H1 (cell line): ENCODE measurements at regions not wholly inside any gene's neighbourhood (a gene's known extent, or its start where the extent isn't known, plus 50 kb on each side); places are given as distances from the start of the nearest gene placed in this dataset.

ENCODE experiments used
- CTCF ChIA-PET: fragments of 300-600 bp; sonication (Branson Sonifier 250); formaldehyde crosslinking; loops from one replicate; lab custom pipeline; 2021; ENCODE audit not compliant: partially characterized antibody; lab: Charles Lee
- POLR2A ChIA-PET: fragments of 300-600 bp; sonication (Branson Sonifier 250); formaldehyde crosslinking; loops from one replicate; lab custom pipeline; 2021; ENCODE audit warnings: inconsistent platforms; ENCODE audit not compliant: partially characterized antibody; lab: Charles Lee
- DNase-seq, 2 experiments: peaks; one replicate each; pipeline versions ENCODE4 v3.0.0 to v3.0.0-alpha.2; 2010 to 2022; ENCODE audit warnings: low spot score in 2 of 2, low read depth in 1 of 2, mixed read lengths in 1 of 2
- FAIRE-seq: peaks from 2 replicates; lab custom pipeline; 2011; peaks lifted over from hg19 to GRCh38; lab: Jason Lieb, UNC
- H2AFZ ChIP-seq: 2 replicates; pipeline ENCODE4 v1.8.1; 2012; ENCODE audit warnings: low read length, inconsistent platforms
- H2AK5ac ChIP-seq: 2 replicates; pipeline ENCODE4 v1.6.1; 2013; ENCODE audit warnings: low read depth, low read length
- H2BK120ac ChIP-seq: replicated peaks from 2 replicates; pipeline ENCODE3; 2013; ENCODE audit warnings: low read depth, low read length, inconsistent platforms
- H2BK12ac ChIP-seq: 2 replicates; pipeline ENCODE4 v1.6.1; 2013; ENCODE audit warnings: low read depth, low read length
- H2BK15ac ChIP-seq: 2 replicates; pipeline ENCODE4 v1.6.1; 2013; ENCODE audit warnings: low read length
- H2BK20ac ChIP-seq: 2 replicates; pipeline ENCODE4 v1.6.1; 2013; ENCODE audit warnings: low read length
- H2BK5ac ChIP-seq: 2 replicates; pipeline ENCODE4 v1.6.1; 2013; ENCODE audit warnings: low read depth, low read length
- H3K14ac ChIP-seq: 2 replicates; pipeline ENCODE4 v1.6.1; 2013; ENCODE audit warnings: inconsistent platforms; ENCODE audit not compliant: insufficient read length
- H3K18ac ChIP-seq: 2 replicates; pipeline ENCODE4 v1.6.1; 2013; ENCODE audit warnings: low read length; ENCODE audit errors: extremely low read depth
- H3K23ac ChIP-seq: 2 replicates; pipeline ENCODE4 v1.6.1; 2013; ENCODE audit warnings: inconsistent platforms; ENCODE audit not compliant: insufficient read length
- H3K23me2 ChIP-seq: 2 replicates; pipeline ENCODE4 v1.6.1; 2013; ENCODE audit warnings: low read depth, low read length
- H3K27ac ChIP-seq: 2 replicates; pipeline ENCODE4 v1.6.1; 2011; ENCODE audit warnings: low read depth, low read length, inconsistent platforms
- H3K27me3 ChIP-seq, 4 experiments: replicated peaks in 1 of 4; 1 replicate in 1 of 4; 2 replicates in 3 of 4; pipeline versions ENCODE4 v1.6.1 to v1.8.1; 2011 to 2013; ENCODE audit warnings: low read length in 3 of 4, mild to moderate bottlenecking in 3 of 4, inconsistent platforms in 2 of 4, mixed read lengths in 2 of 4, moderate library complexity in 1 of 4; ENCODE audit not compliant: control insufficient read depth in 3 of 4, insufficient read depth in 3 of 4; ENCODE audit errors: extremely low read depth in 1 of 4
- H3K36me3 ChIP-seq, 4 experiments: 2 replicates each; pipeline versions ENCODE4 v1.6.1 to v1.8.1; 2011 to 2013; ENCODE audit warnings: mild to moderate bottlenecking in 4 of 4, low read length in 3 of 4, moderate library complexity in 2 of 4, control low read depth in 1 of 4, inconsistent platforms in 1 of 4; ENCODE audit not compliant: insufficient read depth in 4 of 4, control insufficient read depth in 2 of 4
- H3K4ac ChIP-seq: replicated peaks from 2 replicates; pipeline ENCODE3; 2013; ENCODE audit warnings: low read length, low read depth, mixed read lengths, inconsistent platforms; ENCODE audit not compliant: insufficient read length
- H3K4me1 ChIP-seq, 4 experiments: replicated peaks in 1 of 4; 1 replicate in 1 of 4; 2 replicates in 3 of 4; pipeline versions ENCODE4 v1.6.1 to v1.8.1; 2011 to 2013; ENCODE audit warnings: low read length in 3 of 4, inconsistent platforms in 2 of 4, mixed read lengths in 1 of 4; ENCODE audit not compliant: insufficient read depth in 4 of 4, control insufficient read depth in 3 of 4
- H3K4me2 ChIP-seq, 2 experiments: 2 replicates each; pipeline versions ENCODE4 v1.6.1 to v1.8.1; 2011 to 2013; ENCODE audit warnings: low read depth in 2 of 2, low read length in 2 of 2, control low read depth in 1 of 2, inconsistent platforms in 1 of 2, mild to moderate bottlenecking in 1 of 2; ENCODE audit not compliant: insufficient read depth in 1 of 2
- H3K4me3 ChIP-seq, 4 experiments: fragments of 200-600, 300-600 bp in 1 of 4; sonication (generic), shearing (Covaris generic), sonication (Bioruptor Twin) in 1 of 4; 2 replicates each; pipeline versions ENCODE4 v1.5.1 to v1.8.1; 2011 to 2016; ENCODE audit warnings: low read length in 4 of 4, low read depth in 3 of 4, control low read depth in 2 of 4, inconsistent platforms in 2 of 4, mild to moderate bottlenecking in 2 of 4, mixed read lengths in 1 of 4, moderate library complexity in 1 of 4; ENCODE audit not compliant: insufficient read depth in 2 of 4; ENCODE audit errors: extremely low read depth in 1 of 4
- H3K56ac ChIP-seq: replicated peaks from 2 replicates; pipeline ENCODE3; 2013; ENCODE audit warnings: low read depth, mild to moderate bottlenecking, mixed read lengths, low read length, inconsistent platforms; ENCODE audit not compliant: insufficient read length
- H3K79me1 ChIP-seq: 2 replicates; pipeline ENCODE4 v1.6.1; 2013; ENCODE audit warnings: low read depth, low read length, control low read depth
- H3K79me2 ChIP-seq, 2 experiments: 2 replicates each; pipeline versions ENCODE4 v1.6.1 to v1.8.1; 2012 to 2013; ENCODE audit warnings: low read length in 2 of 2, mild to moderate bottlenecking in 2 of 2, inconsistent platforms in 1 of 2; ENCODE audit not compliant: insufficient read depth in 2 of 2, control insufficient read depth in 1 of 2
- H3K9ac ChIP-seq, 4 experiments: replicated peaks in 1 of 4; 1 replicate in 1 of 4; 2 replicates in 3 of 4; pipeline versions ENCODE4 v1.6.1 to v1.8.1; 2011 to 2013; ENCODE audit warnings: low read depth in 3 of 4, low read length in 3 of 4, control low read depth in 2 of 4, mild to moderate bottlenecking in 2 of 4, moderate library complexity in 2 of 4, inconsistent platforms in 1 of 4; ENCODE audit errors: extremely low read depth in 1 of 4
- H3K9me3 ChIP-seq, 2 experiments: 2 replicates each; pipeline versions ENCODE4 v1.6.1 to v1.8.1; 2012 to 2013; ENCODE audit warnings: mild to moderate bottlenecking in 2 of 2, moderate library complexity in 2 of 2, control low read depth in 1 of 2, inconsistent platforms in 1 of 2, low read depth in 1 of 2, low read length in 1 of 2, mixed read lengths in 1 of 2; ENCODE audit not compliant: insufficient read depth in 2 of 2
- H4K20me1 ChIP-seq, 2 experiments: replicated peaks in 1 of 2; 2 replicates each; pipeline versions ENCODE3 to v1.8.1; 2011 to 2013; ENCODE audit warnings: inconsistent platforms in 2 of 2, low read length in 2 of 2, mild to moderate bottlenecking in 1 of 2; ENCODE audit not compliant: insufficient read depth in 2 of 2, control insufficient read depth in 1 of 2
- H4K5ac ChIP-seq: 2 replicates; pipeline ENCODE4 v1.6.1; 2013; ENCODE audit warnings: low read length, low read depth, mixed read lengths, inconsistent platforms; ENCODE audit not compliant: insufficient read length
- H4K8ac ChIP-seq: 2 replicates; pipeline ENCODE4 v1.8.0; 2013; ENCODE audit warnings: mild to moderate bottlenecking, moderate library complexity, low read length, inconsistent platforms; ENCODE audit not compliant: insufficient read depth; ENCODE audit errors: extremely low read depth
- H4K91ac ChIP-seq: replicated peaks from 2 replicates; pipeline ENCODE3; 2013; ENCODE audit warnings: low read length, mixed read lengths, inconsistent platforms; ENCODE audit not compliant: insufficient read length
- E2F6 ChIP-seq: IDR thresholded peaks from 2 replicates; pipeline ENCODE4 v1.6.1; 2012; ENCODE audit warnings: inconsistent platforms
- EGR1 ChIP-seq: IDR thresholded peaks from 2 replicates; pipeline ENCODE4 v1.6.1; 2011; ENCODE audit warnings: low read depth, low read length, borderline replicate concordance
- EZH2 ChIP-seq: fragments of 200-600 bp; sonication (generic); IDR thresholded peaks from 2 replicates; pipeline ENCODE4 v1.7.1; 2012; ENCODE audit warnings: low read depth, mild to moderate bottlenecking, moderate library complexity, low read length, inconsistent platforms; ENCODE audit not compliant: severe bottlenecking
- HDAC6 ChIP-seq: IDR thresholded peaks from one replicate; pipeline ENCODE4 v1.7.1; 2012; ENCODE audit warnings: low read depth, mild to moderate bottlenecking, inconsistent platforms, low read length, moderate library complexity
- KDM4A ChIP-seq: IDR thresholded peaks from one replicate; pipeline ENCODE4 v1.7.1; 2012; ENCODE audit warnings: low read depth, mild to moderate bottlenecking, moderate library complexity, low read length, inconsistent platforms; ENCODE audit not compliant: severe bottlenecking
- NRF1 ChIP-seq: IDR thresholded peaks from 2 replicates; pipeline ENCODE4 v1.6.1; 2011; ENCODE audit warnings: mild to moderate bottlenecking, low read depth, low read length, improper control_type of control experiment
- PHF8 ChIP-seq: fragments of 200-600 bp; sonication (generic); conservative IDR thresholded peaks from 2 replicates; pipeline ENCODE4 v1.7.1; 2012; ENCODE audit warnings: low read depth, mild to moderate bottlenecking, inconsistent platforms, low read length, moderate library complexity
- RNF2 ChIP-seq: fragments of 200-900, 300-1000 bp; sonication (generic); IDR thresholded peaks from 2 replicates; pipeline ENCODE4 v1.7.1; 2016; ENCODE audit warnings: borderline replicate concordance, low read depth, mild to moderate bottlenecking, antibody characterized with exemption, low read length; ENCODE audit not compliant: poor library complexity, severe bottlenecking; ENCODE audit errors: missing control alignments
- SIN3A ChIP-seq, 2 experiments: IDR thresholded peaks in 1 of 2; conservative IDR thresholded peaks in 1 of 2; 2 replicates each; pipeline ENCODE4 v1.6.1; 2011 to 2012; ENCODE audit warnings: low read length in 2 of 2, improper control_type of control experiment in 1 of 2, low read depth in 1 of 2, mild to moderate bottlenecking in 1 of 2
- WGBS, 2 experiments: shearing (Covaris generic) in 1 of 2; methylation state at CpG; one replicate each; pipeline versions ENCODE4 v1.1.6 to v1.1.7; 2013 to 2015; ENCODE audit warnings: low lambda C conversion rate in 2 of 2, mixed read lengths in 2 of 2, inconsistent platforms in 1 of 2, low coverage in 1 of 2, missing lambda C conversion rate in 1 of 2; ENCODE audit not compliant: insufficient replicate concordance in 2 of 2, insufficient coverage in 1 of 2, insufficient read length in 1 of 2; ENCODE audit errors: extremely low coverage in 1 of 2, missing lambda C conversion rate in 1 of 2; 5-methylcytosine and 5-hydroxymethylcytosine counted together
- TF ChIP-seq, protein P1 (sequence below): IDR thresholded peaks from 2 replicates; pipeline ENCODE4 v1.6.1; 2012; ENCODE audit warnings: low read length, inconsistent platforms

DNA sequence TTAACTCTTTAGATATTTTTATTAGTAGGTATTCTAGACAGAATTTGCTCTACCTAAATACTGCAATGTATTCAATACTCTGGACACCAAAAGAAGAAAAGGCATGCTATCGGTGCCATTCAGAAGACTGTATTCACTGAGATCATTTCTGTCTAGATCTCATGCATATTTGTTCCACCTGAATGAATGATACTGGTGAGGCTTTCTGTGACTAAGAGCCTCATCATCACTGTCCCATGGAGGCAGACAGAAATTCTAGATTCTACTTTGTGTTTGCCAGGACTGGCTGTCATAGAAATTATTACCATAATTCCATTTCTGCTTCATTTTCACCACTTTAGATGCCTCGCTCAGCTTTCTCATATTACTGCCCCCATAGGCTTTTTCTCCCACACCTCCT, 340.7 kb downstream of the MBD2 start:
- ChIA-PET CTCF (no interaction called here), POLR2A (no interaction called here)
- no peak overlapping the region for H2BK120ac ChIP-seq
- peaks cover 1% of the 10 kb centered on the region; the same call in 1 of the 2 replicates for H3K23me2 ChIP-seq
- H2AFZ ChIP-seq = no peak overlapping the region
- H3K4me3 ChIP-seq = no peak overlapping the region
- H3K36me3 ChIP-seq = no peaks in the 10 kb centered on the region
- H4K91ac ChIP-seq = no peak overlapping the region
- H3K14ac ChIP-seq = no peak overlapping the region
- no peak overlapping the region for H2AK5ac ChIP-seq
- H3K27me3 ChIP-seq = no peaks in the 10 kb centered on the region
- no peak overlapping the region for H2BK15ac ChIP-seq
- H3K9ac ChIP-seq = no peak overlapping the region
- H4K8ac ChIP-seq = no peak overlapping the region
- H2BK20ac ChIP-seq = no peak overlapping the region
- no peaks in the 10 kb centered on the region for H3K9me3 ChIP-seq
- H3K4me2 ChIP-seq = no peak overlapping the region
- no peak overlapping the region for H3K4ac ChIP-seq
- 88% methylated on average over 2 of the region's 2 CpGs; no CpG with 5 or more reads in 1 of the 2 experiments for WGBS, 2 experiments
- H4K20me1 ChIP-seq = no peaks in the 10 kb centered on the region
- H3K56ac ChIP-seq = no peak overlapping the region
- no peak for DNase-seq
- H4K5ac ChIP-seq = no peak overlapping the region
- H2BK5ac ChIP-seq = no peak overlapping the region
- H3K23ac ChIP-seq = no peak overlapping the region
- TF ChIP-seq SIN3A (conservative IDR thresholded peaks at IDR 0.05 in 1 of 2, IDR thresholded peaks at IDR 0.05 in 1 of 2; ENCODE audit: low read depth in 1 of 2, low read length in 2 of 2) = no peak
- no peak for TF ChIP-seq RNF2
- TF ChIP-seq E2F6 = no peak
- TF ChIP-seq HDAC6 = no peak
- no peak for TF ChIP-seq EZH2
- no peak for TF ChIP-seq EGR1
- TF ChIP-seq, protein P1, sequence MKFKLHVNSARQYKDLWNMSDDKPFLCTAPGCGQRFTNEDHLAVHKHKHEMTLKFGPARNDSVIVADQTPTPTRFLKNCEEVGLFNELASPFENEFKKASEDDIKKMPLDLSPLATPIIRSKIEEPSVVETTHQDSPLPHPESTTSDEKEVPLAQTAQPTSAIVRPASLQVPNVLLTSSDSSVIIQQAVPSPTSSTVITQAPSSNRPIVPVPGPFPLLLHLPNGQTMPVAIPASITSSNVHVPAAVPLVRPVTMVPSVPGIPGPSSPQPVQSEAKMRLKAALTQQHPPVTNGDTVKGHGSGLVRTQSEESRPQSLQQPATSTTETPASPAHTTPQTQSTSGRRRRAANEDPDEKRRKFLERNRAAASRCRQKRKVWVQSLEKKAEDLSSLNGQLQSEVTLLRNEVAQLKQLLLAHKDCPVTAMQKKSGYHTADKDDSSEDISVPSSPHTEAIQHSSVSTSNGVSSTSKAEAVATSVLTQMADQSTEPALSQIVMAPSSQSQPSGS = no peak
- TF ChIP-seq NRF1 = no peak
- no peak for TF ChIP-seq KDM4A
- no peak for TF ChIP-seq PHF8
- no peak overlapping the region for H3K27ac ChIP-seq
- no peak overlapping the region for H2BK12ac ChIP-seq
- FAIRE-seq = no peak
- H3K79me2 ChIP-seq = no peaks in the 10 kb centered on the region
- no peaks in the 10 kb centered on the region for H3K4me1 ChIP-seq
- no peaks in the 10 kb centered on the region for H3K79me1 ChIP-seq
- H3K18ac ChIP-seq = no peak overlapping the region
